Fibroblast of skin of left biceps (primary cell): ENCODE measurements at regions not wholly inside any gene's neighbourhood (a gene's known extent, or its start where the extent isn't known, plus 50 kb on each side); places are given as distances from the start of the nearest gene placed in this dataset.
"Not testable (repeated sequence)": the region's sequence is repeated elsewhere in the genome, so short reads cannot be mapped to it uniquely, and the experiment has no call there.

Source experiments
- DNase-seq, 2 experiments: peaks; one replicate each; pipeline ENCODE4 v3.0.0-alpha.2; 2013; ENCODE audit warnings: low read depth in 2 of 2

DNA sequence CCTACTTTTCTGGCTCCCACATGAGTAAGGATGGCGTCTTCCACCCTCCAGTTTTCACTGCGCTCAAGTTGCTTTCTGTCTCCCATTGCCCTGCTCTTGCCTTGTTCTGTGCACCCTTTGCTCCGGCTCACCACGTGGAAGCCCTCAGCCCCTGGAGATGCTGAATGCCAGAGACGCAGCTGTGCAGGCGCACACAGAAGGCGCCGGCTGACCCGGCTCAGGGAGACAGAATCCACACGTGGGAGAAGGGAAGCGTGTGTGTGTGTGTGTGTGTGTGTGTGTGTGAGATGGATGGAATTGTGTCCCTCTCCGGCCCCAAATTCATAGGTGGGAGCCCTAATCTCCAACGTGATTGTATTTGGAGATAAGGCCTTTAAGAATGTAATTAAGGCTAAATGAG lies 118.2 kb upstream of the ERRFI1 start:
- no peak for DNase-seq

GRCh38 chr1:8142955-8143629 lies 117.0 kb upstream of the ERRFI1 start:
- DNase-seq = peak; percentile 61 to 62

GRCh38 chr1:8139941-8140340 lies 113.8 kb upstream of the ERRFI1 start:
- no peak for DNase-seq

- DNase-seq = no peak
Measured at GRCh38 chr1:8139383-8139782, 113.3 kb upstream of the ERRFI1 start.

DNA sequence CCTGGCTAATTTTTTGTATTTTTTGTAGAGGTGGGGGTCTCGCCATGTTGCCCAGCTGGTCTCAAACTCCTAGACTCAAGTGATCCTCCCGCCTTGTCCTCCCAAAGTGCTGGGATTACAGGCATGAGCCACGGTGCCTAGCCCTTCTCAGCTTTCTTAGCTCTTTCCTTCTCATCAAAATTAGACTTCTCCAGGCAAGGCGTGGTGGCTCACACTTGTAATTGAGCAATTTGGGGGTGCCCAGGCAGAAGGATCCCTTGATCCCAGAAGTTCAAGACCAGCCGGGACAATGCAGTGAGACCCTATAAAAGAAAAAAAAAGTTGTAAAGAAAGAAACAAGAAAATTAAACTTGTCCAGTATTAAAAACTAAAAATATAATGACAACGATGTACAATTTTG lies 112.6 kb upstream of the ERRFI1 start:
- no peak for DNase-seq

- DNase-seq = peak; percentile 76 to 79
Measured at GRCh38 chr1:8137481-8138244, 111.6 kb upstream of the ERRFI1 start.

GRCh38 chr1:8136766-8137165 lies 110.7 kb upstream of the ERRFI1 start:
- no peak for DNase-seq

- DNase-seq = no peak
Measured at GRCh38 chr1:8135250-8135649, 109.1 kb upstream of the ERRFI1 start.

- no peak for DNase-seq
Measured at GRCh38 chr1:8134546-8135235, 108.6 kb upstream of the ERRFI1 start.

DNA sequence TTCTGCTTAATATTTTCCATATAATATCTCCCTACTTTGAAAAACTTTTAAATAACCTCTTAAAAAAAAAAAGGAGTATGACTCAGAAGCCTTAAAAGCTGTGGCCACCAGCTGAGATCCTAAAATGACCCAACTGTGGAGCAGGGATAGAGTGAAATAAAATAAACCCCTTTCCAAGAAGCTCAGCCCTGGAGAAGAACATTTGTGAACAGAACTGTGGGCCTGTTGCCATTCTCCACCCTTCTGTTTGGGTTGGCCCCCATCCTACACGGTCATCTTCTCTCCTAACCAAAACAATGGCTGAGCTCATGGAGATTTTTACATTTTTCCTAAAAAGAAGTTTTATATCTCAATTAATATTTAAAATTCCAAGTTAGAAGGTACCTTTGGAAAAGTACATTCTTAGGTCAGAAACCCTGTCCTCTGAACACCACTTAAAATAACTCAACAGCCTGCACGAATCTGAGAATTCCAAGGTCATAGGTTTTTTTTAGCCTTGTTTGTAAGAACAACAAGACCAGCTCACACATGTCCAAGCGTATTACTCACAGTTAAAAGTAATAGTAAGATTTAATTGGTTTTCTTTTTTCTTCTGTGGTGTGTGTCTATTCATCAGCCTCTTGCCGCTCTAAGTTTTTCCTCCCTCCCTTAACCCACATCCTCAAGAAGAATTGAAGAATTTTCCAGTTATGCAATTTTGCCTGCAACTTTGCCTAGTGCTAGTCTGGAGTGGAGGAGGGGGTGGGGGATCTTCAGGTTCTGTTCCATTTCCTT lies 107.7 kb upstream of the ERRFI1 start:
- DNase-seq = peak; percentile 77 to 78

- no peak for DNase-seq
Measured at GRCh38 chr1:8133190-8133589, 107.1 kb upstream of the ERRFI1 start.

DNA sequence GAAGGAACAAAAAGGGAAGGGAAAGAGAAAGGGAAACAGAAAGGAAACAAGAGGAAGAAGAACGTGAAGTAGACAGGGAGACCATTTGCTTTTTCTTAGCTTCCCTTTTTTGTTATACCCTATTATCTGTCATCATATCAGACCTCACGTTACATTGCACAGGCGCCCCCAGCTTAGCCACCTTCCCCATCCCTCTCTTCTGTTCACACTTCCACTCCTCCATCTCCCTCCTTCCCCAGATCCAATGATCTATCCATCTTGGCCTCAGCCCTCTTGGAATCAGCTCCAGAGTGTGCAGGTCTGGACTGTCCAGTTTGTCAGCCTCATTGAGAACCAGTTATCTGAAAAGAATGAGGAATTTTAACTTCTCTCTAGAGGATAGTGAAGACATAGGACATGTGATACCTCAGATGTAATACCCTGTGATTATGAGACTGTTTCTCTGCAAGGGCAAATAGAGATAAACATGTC lies 101.1 kb upstream of the ERRFI1 start:
- DNase-seq = no peak

DNA sequence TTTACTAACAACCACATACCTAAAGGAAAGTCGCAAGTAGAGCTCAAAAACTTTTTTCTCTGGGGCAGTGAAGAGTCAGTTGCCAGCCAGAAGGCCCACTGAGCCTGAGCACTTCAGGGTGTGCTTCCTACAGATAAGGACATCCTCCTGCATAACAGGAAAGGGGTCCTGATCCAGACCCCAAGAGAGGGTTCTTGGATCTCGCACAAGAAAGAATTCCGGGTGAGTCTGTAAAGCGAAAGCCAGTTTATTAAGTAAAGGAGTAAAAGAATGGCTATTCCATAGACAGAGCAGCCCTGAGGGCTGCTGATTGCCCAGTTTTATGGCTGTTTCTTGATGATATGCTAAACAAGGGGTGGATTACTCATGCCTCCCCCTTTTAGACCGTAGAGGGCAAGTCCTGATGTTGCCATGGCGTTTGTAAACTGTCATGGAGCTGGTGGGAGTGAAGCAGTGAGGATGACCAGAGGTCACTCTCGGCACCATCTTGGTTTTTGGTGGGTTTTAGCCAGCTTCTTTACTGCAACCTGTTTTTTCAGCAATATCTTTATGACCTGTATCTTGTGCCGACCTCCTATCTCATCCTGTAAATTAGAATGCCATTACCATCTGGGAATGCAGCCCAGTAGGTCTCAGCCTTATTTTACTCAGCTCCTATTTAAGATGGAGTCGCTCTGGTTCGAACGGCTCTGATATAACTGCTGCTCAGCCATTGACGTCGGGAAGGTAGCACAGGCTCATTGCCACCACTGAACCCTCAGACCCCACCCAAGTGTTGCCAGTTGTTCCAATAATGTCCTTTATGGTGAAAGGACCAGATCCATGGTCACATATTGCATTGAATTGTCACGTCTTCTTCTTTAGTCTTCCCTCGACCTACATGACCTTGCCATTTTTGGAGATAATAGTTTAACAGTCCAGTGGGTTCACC lies 96.6 kb upstream of the ERRFI1 start:
- DNase-seq = no peak

DNA sequence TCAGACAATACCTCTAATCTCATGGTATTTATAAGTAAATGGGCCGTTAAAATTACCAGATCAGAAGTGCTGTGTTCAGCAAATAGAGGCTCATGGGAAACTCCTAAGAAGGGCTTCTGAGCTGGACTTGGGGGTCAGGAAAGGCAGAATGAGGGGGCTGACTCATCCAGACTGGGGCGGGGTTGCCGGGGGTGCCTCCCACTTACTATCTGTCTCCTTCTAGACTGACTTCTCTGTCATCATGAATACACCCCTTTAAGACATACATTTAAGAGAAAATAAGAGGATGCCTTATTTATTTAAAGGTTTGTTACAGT lies 96.0 kb upstream of the ERRFI1 start:
- no peak for DNase-seq

DNA sequence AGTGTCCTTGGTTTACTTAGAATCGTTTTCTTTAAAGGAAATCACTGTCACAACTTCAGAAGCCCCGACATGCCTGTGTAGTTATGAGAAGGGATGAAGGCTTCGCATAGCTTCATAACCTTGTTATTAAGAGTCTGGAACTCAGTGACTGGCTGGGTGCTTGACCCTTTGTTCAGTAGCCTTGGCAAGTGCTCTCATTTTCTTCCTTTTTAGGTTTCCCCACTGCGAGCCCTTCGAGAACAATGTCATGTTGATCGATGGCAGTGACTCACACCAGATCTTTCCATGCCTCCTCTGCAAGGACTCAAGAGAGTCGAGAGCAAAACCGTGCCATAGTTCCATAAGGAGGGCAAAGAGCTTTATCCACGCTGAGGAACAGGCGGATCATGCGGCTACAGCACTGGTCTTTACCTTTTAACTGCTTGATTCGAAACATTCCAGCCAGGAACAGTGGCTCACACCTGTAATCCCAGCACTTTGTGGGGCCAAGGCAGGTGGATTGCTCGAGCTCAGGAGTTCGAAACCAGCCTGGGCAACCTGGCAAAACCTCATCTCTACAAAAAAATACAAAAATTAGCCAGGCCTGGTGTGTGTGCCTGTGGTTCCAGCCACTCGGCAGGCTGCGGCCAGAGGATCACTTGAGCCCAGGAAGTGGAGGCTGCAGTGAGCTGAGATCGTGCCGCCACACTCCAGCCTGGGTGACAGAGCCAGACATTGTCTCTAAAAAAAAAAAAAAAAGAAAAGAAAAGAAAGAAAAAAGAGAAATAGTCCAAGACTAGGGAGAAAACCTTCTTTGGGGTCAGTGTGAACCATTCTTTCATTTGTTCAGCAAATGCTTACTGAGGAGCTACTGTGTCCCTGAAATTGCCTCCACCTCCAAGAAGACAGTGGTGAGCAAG lies 95.4 kb upstream of the ERRFI1 start:
- no peak for DNase-seq

- DNase-seq = no peak
Measured at GRCh38 chr1:8120693-8121260, 94.7 kb upstream of the ERRFI1 start.

DNA sequence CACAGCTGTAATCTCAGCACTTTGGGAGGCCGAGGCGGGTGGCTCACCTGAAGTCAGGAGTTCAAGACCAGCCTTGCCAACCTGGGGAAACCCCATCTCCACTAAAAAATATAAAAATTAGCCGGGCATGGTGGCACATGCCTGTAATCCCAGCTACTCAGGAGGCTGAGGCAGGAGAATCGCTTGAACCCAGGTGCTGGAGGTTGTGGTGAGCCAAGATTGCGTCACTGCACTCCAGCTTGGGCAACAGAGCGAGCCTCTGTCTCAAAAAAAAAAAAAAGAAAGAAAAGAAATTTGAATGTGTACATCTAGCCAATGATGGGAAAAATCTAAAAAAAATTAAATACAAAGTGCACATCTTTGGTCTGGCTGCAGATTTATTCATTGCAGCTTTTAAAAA lies 92.6 kb upstream of the ERRFI1 start:
- DNase-seq = not testable (repeated sequence)

DNA sequence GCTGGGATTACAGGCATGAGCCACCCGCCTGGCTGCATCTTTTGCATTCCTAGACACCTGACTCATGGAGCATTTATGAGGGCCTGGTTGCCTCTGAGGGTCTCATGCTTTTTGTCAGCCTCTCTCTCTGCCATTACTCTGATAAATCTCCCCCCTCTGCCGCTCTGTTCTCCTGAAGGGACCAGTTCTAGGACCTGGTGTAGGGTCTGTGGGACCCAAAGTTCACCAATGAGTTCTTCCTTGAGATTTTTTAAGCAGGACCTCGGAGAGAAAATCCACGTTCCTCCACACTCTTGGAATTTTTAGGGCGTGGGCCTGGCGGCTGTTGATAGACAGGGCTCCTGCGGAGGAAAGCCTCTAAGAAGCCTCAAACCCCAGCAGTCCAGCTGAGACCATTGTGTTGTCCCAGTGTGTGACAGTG lies 91.9 kb upstream of the ERRFI1 start:
- no peak for DNase-seq

DNA sequence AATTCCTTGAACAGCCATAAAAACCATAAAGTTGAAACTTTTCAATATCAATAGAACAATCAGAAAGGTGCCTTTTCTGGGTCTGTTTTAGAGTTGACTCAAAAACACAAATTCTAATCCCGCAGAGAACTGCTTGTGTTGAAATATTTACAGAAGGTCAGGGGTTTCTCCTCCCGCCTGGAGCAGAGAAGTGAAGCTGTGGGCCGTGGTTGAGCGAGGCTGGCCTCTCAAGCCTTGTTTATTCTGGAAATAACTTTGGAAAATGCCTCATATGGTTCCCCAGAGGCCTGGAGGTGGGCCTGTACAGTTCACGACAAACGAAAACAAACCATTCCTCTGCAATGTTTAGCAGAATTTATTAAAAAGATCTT lies 90.8 kb upstream of the ERRFI1 start:
- DNase-seq = no peak

- no peak for DNase-seq
Measured at GRCh38 chr1:8115769-8116167, 89.7 kb upstream of the ERRFI1 start.
